AG04449 (cell line): ENCODE measurements at regions not wholly inside any gene's neighbourhood (a gene's known extent, or its start where the extent isn't known, plus 50 kb on each side); places are given as distances from the start of the nearest gene placed in this dataset.

ENCODE experiments used
- CTCF ChIA-PET: fragments of 350-600 bp; formaldehyde crosslinking; extraction: SDS; loops from one replicate; lab custom pipeline; 2021; ENCODE audit warnings: antibody characterized with exemption; lab: Yijun Ruan, JAX
- POLR2A ChIA-PET: fragments of 400-600, 350-600 bp; formaldehyde crosslinking; extraction: SDS; loops from one replicate; lab custom pipeline; 2020; ENCODE audit warnings: antibody characterized with exemption, inconsistent platforms; lab: Yijun Ruan, JAX
- DNase-seq: peaks from one replicate; pipeline ENCODE4 v3.0.0-alpha.2; 2010; ENCODE audit warnings: low read depth, low spot score
- H3K4me3 ChIP-seq: 2 replicates; pipeline ENCODE4 v1.5.1; 2011; ENCODE audit warnings: low read depth, mild to moderate bottlenecking, control low read depth, low read length
- CTCF ChIP-seq: IDR thresholded peaks from one replicate; pipeline ENCODE4 v1.5.1; 2011; ENCODE audit warnings: mild to moderate bottlenecking, moderate library complexity, low read length, control low read depth, inconsistent platforms; ENCODE audit not compliant: insufficient read depth; ENCODE audit errors: missing control alignments

GRCh38 chr10:78570633-78571235 is 498.0 kb upstream of the ZMIZ1 start:
- H3K4me3 ChIP-seq, result no peak overlapping the region
- POLR2A ChIA-PET, result no interaction called here
- DNase-seq, result no peak
- TF ChIP-seq CTCF, result no peak
- CTCF ChIA-PET, result interaction anchor here (0.9 kb wide), 1 partner anchor 86 kb away, joined by 3 read pairs; no protein-coding TSS in a partner anchor

GRCh38 chr10:78571286-78571685 is 497.5 kb upstream of the ZMIZ1 start:
- no peak for DNase-seq
- TF ChIP-seq CTCF, result no peak
- no peak overlapping the region for H3K4me3 ChIP-seq
- POLR2A ChIA-PET, result no interaction called here
- CTCF ChIA-PET, result interaction anchor here (0.9 kb wide), 1 partner anchor 86 kb away, joined by 3 read pairs; no protein-coding TSS in a partner anchor

GRCh38 chr10:78571891-78572290 is 496.9 kb upstream of the ZMIZ1 start:
- POLR2A ChIA-PET, result no interaction called here
- no peak overlapping the region for H3K4me3 ChIP-seq
- no peak for TF ChIP-seq CTCF
- no peak for DNase-seq
- CTCF ChIA-PET, result interaction anchor here (0.9 kb wide), 1 partner anchor 85 kb away, joined by 3 read pairs; no protein-coding TSS in a partner anchor

GRCh38 chr10:78572565-78572964 is 496.2 kb upstream of the ZMIZ1 start:
- no peak for TF ChIP-seq CTCF
- no peak overlapping the region for H3K4me3 ChIP-seq
- ChIA-PET POLR2A (no interaction called here), CTCF (no interaction called here)
- no peak for DNase-seq

GRCh38 chr10:78574547-78574946 is 494.2 kb upstream of the ZMIZ1 start:
- ChIA-PET POLR2A (no interaction called here), CTCF (no interaction called here)
- no peak for DNase-seq
- no peak for TF ChIP-seq CTCF
- no peak overlapping the region for H3K4me3 ChIP-seq

GRCh38 chr10:78575400-78575799 is 493.4 kb upstream of the ZMIZ1 start:
- no peak for TF ChIP-seq CTCF
- ChIA-PET POLR2A (no interaction called here), CTCF (interaction anchor here (1.6 kb wide), 1 partner anchor 12 kb away, joined by 4 read pairs; no protein-coding TSS in a partner anchor)
- H3K4me3 ChIP-seq, result no peak overlapping the region
- DNase-seq, result no peak
